GM19452 (cell line): ENCODE measurements at regions not wholly inside any gene's neighbourhood (a gene's known extent, or its start where the extent isn't known, plus 50 kb on each side); places are given as distances from the start of the nearest gene placed in this dataset.

Experiments
- ATAC-seq: cut with Tn5 transposase; IDR thresholded peaks from one replicate; pipeline ENCODE4 v1.9.1; 2021; ENCODE audit not compliant: unreplicated experiment

GRCh38 chr6:92545861-92546260, 873.5 kb downstream of the EPHA7 start:
- no peak for ATAC-seq

GRCh38 chr6:92541448-92542060, 877.8 kb downstream of the EPHA7 start:
- ATAC-seq, result no peak

DNA sequence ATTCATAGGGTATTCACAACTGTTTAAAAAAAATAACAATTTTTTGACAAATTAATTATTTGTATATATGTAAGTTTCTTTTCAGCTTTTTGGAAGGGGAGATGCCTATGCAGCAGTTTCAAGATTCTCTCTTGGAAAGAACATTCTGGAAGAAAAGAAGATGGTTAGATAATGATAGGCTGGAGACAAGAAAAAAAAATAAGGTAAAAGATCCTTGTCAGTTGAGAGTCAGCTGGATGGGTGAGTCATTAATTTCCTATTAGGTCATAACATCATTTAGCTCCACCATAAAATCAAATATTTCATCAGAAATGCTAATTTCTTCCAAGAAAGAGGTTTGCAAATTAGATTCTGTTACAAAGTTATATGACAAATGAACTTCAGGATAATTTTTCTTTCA, 880.4 kb downstream of the EPHA7 start:
- ATAC-seq, result no peak

GRCh38 chr6:92538275-92538674, 881.1 kb downstream of the EPHA7 start:
- no peak for ATAC-seq

- no peak for ATAC-seq
These were observed 885.2 kb downstream of the EPHA7 start for GRCh38 chr6:92534109-92534508.

DNA sequence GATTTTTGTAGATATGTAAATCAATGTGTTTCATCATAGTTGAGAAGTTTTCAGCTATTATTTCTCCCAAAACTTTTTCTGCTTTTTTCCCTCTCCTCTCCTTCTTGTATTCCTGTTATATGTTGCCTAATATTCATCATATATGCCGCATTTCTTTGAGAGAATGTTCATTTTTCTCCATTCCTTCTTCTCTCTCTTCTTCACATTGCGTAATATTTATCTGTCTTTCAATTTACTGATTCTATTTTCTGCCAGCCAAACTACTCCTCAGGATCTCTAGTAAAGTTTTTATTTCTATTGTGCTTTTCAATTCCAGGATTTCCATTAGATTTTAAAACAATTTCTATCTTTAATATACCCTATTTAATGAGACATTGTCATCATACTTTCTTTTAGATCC, 896.8 kb downstream of the EPHA7 start:
- no peak for ATAC-seq

GRCh38 chr6:92521553-92521952, 897.8 kb downstream of the EPHA7 start:
- no peak for ATAC-seq

DNA sequence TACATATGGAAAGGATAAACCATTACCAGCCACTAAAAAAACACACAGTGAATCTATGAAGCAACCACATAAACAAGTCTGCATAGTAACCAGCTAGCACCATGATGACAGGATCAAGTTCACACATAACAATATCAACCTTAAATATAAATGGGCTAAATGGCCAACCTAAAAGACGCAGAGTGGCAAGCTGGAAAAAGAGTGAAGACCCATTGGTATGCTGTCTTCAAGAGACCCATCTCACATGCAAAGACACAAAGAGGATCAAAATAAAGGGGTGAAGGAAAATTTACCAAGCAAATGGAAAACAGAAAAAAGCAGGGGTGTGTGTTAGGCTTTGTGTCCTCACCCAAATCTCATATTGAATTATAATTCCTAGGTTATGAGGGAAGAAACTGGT, 909.2 kb downstream of the EPHA7 start:
- ATAC-seq, result no peak

GRCh38 chr6:92507552-92507951, 911.8 kb downstream of the EPHA7 start:
- ATAC-seq, result no peak

DNA sequence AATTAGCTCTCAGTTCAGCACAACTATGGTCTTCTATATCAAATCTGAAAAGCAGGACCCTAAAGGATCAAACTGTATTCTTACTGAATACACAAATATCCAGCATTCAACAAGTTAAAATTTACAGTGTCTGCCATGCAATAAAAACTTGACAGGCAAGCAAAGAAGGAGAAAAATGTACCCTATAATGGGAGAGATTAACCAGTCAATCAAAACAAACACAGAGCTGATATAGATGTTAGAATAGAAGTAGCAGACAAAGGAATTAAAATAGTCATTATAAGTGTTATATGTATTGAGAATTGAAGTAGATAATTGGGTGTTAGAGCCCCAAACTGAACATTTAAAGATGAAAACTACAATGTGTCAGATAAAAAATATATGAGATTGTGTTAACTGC, 914.9 kb downstream of the EPHA7 start:
- no peak for ATAC-seq

DNA sequence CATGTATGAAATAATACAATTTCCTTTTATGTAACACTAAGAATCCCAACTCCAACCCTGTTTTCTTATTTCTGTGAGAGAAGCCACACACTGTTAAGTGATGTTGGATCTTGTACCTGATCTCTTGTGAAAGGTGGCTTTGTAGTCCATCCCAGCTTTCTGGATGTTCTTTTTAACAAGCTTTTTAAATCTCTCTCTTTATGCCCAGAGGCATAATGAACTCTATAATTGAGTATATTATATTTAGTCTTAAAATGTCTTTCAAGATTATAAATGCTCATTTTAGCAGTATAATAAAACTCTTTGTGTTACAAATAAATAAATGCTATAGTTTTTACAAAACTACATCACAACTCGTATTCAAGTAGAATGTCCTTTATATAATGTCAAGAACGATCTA, 922.1 kb downstream of the EPHA7 start:
- ATAC-seq, result no peak

- ATAC-seq, result no peak
These were observed 922.8 kb downstream of the EPHA7 start for GRCh38 chr6:92496527-92496926.

DNA sequence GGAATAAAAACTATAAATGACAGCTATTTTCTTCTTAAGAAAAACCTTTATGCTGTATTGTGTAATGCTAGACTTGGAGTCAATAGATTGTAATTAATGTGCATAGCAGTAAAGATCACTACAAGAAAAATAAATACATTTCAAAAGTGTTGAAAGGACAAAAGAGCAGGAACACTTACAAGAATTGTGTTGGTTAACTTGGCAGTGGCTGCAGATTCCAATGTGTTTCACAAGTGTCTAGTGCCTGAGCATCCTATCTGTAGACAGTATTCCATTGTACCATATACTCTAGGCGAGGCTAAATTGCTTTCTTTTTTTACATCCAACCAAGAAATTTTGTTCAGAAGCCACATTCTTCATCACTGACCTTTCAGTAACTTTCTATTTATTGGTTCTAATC, 924.1 kb downstream of the EPHA7 start:
- no peak for ATAC-seq

DNA sequence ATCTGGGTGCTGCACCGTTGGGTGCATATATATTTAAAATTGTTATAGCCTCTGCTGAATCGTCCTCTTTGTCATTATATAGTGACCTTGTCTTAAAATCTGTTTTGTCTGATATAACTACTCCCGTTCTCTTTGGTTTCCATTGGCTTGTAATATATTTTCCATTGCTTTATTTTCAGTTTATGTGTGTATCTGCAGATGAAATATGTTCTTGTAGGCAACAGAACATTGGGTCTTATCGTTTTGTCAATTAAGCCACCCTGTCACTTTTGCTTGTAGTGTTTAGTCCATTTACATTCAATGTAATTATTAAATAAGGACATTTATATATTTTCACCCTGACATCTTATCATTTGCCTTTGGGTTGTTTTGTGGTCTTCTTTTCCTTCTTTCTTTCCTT, 933.9 kb downstream of the EPHA7 start:
- no peak for ATAC-seq

DNA sequence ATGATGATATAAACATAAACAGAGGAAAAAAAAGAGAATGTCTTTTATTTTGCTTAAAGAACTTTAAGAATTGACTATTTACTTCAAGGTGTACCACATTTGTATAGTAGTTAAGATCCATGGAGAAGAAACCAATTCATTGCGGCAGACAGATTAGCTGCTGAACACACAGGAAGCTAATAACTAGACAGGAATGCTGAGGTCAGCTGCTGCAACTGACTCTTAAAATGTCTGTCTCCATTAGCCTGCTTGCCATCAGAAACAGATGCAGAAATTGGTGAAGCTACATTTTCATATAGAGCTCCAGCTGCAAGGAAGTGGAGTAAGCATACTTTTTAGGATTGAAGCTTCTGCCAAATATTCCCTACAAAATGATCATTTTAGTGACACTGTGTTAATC, 939.5 kb downstream of the EPHA7 start:
- no peak for ATAC-seq

- no peak for ATAC-seq
These were observed 946.3 kb downstream of the EPHA7 start for GRCh38 chr6:92473056-92473455.

GRCh38 chr6:92469186-92469828, 950.1 kb downstream of the EPHA7 start:
- ATAC-seq, result no peak

- ATAC-seq, result no peak
These were observed 951.3 kb downstream of the EPHA7 start for GRCh38 chr6:92468066-92468465.

- no peak for ATAC-seq
These were observed 959.2 kb downstream of the EPHA7 start for GRCh38 chr6:92460133-92460532.

- ATAC-seq, result no peak
These were observed 959.8 kb downstream of the EPHA7 start for GRCh38 chr6:92459606-92460005.

GRCh38 chr6:92446052-92446451, 973.3 kb downstream of the EPHA7 start:
- ATAC-seq, result no peak

DNA sequence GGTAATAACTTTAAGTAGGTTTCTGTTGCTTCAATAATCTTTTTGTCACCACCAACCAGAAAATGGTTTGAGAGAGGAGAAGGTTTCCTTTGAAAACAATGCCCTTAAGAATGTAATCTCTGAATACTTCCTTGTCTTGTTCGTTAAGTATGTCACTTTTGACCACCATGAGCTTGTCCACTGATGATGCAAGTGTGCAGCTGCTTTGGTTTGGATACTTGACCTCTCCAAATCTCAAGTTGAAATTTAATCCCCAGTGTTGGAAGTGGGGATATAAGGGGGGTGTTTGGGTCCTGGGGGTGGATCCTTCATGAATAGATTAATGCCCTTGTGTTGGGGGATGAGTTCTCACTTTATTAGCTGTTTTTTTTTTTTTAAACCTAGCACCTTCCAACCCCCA, 985.4 kb downstream of the EPHA7 start:
- no peak for ATAC-seq

GRCh38 chr6:92431502-92431901, 987.9 kb downstream of the EPHA7 start:
- ATAC-seq, result no peak
